UCSD-AML1 (cell line): ENCODE measurements at regions not wholly inside any gene's neighbourhood (a gene's known extent, or its start where the extent isn't known, plus 50 kb on each side); places are given as distances from the start of the nearest gene placed in this dataset.

ENCODE experiments used
- DNase-seq: peaks from one replicate; lab custom pipeline; 2025; ENCODE audit not compliant: unreplicated experiment; lab: John Stamatoyannopoulos, UW

DNA sequence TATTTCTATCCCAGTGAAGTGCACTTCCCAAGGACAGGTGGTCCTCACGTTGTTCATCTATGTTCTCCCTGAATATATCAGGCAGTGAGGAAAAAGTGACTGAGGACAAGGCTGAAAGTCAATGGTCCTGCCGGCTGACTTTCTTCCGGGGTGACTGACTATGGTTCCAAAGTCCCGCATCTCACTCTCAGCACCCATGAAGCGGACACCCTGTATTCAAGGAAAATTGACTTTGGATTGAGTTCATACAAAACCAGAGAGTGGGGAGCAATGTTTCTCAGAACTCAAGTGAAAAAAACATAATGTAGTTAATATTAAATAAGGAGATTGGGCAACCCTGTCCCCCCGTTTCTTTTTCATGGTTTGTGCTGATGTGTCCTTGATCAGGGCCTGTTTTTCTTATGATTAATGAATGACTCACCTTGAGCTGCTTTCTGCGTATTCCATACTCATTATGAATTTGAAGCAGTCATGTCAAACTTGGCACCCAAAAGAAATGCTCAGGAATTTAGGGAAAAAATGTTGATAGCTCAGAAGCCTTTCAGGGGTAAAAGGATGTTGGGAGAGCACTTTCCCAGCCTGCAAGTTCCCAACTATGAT, 184.0 kb downstream of the CYLD start:
- DNase-seq = no peak

DNA sequence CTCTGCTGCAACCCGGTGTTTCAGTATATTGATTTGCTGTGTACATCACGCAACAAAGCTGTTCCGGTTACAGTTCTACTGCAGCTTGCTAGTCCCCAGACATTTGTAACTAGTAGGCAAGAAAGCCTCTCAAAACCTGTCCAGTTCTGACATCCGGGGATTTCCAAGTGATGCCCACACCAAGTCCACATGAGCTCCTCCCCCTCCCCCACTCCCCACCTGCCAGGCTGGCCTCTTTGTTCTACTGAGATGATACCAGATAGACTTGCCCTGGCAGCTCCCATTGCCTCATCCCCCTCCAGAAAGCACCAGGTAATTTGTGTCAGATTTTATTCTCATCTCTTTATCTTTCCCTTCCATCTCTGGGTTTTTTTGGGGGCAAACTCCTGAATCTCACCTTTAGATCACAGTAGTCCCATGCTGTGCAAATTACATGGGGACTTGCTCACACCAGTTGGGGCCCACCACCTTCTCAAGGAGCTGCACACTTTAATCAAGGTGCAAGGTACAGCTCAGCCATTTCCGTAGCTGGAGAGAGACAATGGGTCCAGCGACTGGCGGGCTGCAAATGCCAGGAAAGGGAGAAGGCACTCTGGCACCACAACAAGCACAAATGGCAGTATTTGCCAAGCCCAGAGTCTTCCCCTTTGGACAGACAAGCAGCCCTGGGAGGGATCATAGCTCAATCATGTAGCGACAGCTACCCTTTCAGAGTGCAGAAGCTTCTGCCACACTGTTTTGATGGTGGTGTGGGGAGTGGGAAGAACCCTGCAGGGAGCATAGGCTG, 183.1 kb downstream of the CYLD start:
- DNase-seq = no peak

DNA sequence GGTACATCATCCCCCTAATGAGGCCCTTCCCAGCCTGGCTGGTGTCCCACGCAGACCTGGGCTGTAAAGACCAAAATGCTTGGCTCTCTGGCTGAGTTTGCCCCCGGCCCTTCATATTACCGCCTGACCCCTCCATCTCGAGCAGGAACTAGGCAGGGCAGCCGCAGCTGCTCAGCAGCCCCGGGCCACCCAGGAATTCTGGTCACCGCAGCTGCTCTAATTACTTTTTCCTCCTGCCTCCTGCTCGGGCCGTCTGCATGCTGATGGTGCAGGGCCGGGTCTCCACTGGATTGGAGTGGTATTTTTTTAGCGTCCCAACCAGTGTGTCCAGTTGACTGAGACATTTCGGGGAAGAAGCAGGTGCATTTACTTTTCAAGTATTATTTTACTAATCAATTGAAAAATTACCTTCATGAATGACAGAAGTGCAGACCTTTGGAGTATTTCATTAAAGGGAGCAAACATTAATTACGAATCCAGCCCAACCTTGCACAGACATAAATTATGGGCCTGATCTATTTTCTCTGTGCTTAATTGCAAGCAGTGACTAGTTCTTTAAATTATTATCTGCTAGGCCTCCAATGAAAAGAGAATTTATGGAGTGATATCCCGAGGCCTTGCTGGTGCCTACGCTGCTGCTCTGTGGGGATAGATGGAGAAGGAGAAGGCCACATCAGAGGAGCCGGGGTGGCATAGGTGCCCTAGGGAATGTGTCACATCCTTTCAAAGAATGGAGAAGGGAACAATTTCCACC, 176.2 kb downstream of the CYLD start:
- no peak for DNase-seq

DNA sequence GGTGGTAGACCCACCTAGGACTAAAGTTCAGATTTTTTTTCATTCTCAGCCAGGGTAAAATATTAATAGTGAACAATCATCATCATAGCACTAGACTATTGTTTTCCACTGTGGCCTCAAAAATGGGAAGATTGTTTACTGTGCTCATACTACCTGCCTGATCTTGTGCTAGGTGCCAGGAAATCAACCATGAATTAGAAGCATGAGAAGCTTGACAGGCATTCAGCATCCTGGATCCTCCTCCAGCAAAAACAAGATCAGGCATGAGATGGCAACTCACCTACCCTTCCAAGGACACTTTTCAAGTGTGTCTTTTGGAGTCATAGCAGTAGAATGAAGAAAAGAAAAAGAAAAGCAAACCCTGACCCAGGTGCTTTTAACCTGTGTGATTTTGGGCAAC, 174.2 kb downstream of the CYLD start:
- no peak for DNase-seq

DNA sequence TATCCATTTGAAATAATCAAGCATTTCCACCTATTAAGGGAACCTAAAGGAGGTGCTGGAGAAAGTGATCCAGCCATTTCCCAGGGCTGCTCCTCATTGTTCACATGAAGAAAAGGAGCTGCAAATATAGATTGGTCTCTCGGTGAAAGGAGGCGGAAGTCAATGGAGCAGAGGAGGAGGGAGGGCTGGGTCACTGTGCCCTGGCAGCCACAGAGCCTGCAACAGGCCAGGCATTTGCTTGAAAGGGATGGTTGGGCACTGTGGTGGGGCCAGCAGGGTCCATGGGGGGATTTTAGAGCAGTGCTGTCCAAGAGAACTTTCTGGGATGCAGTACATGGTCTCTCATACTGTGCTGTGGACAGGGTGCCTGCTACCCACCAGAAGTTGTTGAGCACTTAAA, 173.2 kb downstream of the CYLD start:
- DNase-seq = no peak

DNA sequence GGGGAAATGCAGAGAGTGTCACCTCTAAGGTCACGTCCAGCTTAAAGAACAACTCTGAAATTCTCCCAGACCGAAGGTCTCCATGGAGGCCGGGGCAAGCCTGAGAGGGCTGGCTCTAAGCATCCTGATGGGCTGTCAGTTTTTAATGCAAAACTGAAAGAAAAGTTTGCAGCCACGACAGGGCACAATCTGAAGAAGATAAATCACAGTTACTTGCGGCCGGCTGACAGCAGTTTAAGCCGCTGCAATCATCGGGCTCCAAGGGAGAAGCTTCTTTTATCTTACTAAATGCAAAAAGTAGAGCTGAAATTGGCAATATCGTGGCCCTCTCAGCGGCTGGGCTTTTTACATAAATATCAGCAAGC, 168.8 kb downstream of the CYLD start:
- no peak for DNase-seq

DNA sequence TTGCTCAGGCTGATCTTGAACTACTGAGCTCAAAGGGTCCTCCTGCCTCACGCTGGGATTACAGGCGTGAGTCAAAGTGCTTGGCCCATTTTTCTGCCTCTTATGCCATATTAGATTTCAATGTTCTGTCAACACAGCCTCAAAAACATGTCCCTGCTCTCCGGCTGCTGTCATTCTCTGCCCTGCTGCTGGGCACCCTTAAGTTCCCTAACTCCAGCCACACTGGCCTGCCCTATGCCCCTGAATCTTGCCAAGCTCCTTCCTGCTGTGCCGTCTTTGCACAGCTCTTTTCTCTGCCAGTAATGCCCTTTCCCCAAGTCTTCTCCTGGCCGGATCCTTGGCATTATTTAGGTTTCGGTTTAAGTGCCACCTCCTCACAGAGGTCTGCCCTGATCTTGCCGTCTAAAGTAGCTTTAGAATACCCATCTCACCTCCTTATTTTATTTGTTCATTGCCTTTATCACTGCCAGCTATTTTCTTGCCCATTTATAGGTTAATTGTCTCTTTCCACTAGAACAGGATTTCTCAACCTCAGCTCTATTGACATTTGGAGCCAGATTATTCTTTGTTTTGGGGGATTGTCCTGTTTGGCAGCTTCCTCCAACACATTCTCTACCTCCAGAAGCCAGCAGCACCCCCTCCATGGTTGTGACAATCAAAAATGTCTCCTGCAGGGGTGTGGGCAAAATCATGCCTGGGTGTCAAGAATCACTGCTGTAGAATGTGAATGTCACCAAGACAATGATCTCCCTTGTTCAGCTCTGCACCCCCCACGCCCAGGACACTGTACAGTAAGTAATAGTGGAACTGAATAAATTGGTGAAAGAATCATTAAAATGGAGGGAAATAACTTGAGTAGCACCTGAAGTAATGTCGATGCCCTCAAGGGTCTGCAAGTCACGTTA, 168.2 kb downstream of the CYLD start:
- DNase-seq = no peak

DNA sequence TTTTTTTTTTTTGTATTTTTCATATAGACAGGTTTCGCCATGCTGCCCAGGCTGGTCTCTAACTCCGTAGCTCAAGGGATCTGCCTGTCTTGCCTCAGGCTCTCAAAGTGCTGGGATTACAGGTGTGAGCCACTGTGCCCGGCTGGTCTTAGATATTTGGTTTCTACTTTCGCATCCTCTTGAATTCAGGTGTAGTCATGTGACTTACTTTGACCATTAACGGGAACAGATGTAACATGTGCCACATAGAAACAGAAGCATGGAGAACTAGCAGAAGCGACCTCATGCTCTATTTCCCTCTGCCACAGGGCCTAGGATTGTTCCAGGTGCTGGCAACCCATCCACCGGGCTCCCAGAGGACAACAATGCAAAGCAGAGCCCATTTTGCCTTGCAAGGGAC, 166.6 kb downstream of the CYLD start:
- no peak for DNase-seq

DNA sequence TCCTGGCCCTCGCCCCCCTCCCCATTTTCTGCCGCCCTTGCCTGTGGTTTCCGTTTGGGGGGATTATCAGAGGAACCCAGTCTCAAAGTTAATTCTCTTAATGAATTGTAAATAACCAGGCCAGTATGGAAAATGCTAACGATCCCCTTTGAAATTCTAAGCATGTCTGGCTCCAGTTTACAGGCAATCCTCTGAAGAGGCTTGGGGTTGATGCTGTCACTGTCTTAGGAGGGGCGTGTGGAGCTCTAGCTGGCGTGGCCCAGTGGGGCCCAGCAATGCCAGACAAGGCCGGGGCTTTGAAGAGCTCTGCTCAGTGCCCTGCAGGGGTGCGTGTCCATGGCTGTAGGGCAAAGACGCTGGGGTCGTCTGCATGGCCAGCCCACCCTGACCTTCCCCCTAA, 164.6 kb downstream of the CYLD start:
- no peak for DNase-seq

DNA sequence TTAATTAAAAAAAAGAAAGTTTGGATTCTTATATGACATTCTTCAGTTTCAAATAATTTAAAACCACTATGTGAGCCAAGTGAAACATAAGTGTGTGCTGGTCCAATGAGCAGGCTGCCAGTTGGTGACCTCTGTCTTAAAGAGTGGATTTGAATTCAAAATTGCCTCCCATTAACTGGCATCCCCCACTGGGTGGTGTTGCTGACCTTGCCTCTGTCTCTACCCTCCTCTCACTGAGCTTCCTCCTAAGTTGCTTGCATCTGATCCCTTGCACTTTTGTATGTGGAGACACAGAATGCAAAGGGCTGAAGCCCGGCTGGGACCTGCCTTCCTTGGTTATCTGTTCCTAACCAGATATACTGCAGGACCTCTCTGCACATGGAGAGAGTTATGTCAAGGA, 160.6 kb downstream of the CYLD start:
- DNase-seq = no peak

DNA sequence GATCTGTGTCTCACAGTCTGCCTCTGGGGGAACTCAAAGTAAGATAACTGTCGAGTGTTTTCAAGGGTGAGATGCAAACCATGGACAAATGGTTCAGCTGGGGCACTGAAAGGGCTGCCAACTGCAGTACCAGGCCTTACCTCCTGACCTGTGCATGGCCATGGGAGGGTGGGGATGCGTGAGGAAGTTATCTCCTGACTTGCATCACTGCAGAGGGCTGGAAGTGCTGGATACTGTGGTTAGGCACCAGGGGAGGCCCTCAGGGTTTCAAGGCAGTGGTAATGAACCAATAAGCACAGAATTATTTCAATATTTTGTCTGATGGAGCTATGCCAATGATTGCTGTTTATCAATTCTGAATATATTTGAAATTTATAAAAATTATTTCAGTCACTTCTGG, 159.2 kb downstream of the CYLD start:
- DNase-seq = peak; percentile 41

DNA sequence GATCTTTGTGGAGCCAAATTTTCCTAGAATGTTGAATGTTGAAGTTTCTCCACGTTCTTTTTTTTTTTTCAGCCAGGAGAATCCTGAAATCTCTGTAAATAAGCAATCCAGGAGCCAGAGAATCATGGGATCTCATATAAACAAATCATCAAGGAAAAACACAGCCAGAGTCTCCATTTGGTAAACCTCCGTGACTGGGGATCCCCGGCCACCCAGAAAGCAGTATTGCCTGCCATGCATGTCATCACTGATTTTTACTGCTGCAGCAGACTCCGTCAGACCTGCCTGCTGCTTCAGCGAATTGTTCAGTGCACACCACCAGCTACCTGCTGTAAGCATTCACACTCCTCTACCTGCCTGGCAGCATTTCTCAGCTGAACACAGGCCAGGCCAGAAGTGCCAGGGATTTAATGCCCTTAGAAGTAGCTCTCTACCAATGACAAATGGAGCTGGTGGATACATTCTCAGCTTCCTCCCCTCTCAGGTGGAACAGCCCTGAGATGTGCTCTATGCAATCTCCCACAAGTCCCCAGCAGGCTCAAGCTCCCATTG, 158.6 kb downstream of the CYLD start:
- no peak for DNase-seq

DNA sequence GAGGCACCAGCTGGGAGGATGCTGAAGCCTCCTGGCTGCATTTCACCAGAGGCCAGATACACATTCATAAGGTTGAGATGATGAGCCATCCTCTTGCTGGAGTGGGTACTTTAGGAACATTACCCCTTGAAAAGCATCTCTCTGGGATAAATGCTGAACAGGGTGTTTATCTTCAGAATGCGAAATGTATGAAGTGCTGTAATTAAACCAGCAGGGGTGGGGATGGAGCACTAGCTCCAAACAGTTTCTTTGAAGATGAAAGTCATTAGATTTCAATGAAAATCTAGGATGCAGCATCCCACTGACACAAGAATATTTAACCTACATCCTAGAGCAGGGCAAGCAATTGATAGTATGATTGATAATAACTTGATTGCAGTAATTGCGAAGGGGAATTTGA, 158.1 kb downstream of the CYLD start:
- DNase-seq = no peak

DNA sequence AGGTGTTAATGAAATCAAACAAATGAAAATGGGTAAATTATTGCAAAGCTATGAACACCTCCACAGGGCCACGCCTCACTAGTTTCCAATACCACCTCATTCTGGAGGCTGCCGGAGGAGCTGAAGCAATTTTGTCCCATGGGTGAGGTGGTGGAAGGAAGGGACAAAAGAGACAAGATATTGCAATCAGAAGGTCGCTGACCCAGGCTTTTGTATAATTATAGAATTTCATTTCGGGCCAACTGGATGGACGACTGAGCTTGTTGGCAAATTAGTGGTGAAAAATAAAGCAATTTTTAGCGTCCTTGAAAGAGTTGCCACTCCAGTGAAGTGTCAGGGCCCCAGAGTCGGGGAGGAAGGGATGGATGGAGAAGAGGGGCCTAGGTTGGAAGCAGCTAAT, 147.9 kb downstream of the CYLD start:
- no peak for DNase-seq

DNA sequence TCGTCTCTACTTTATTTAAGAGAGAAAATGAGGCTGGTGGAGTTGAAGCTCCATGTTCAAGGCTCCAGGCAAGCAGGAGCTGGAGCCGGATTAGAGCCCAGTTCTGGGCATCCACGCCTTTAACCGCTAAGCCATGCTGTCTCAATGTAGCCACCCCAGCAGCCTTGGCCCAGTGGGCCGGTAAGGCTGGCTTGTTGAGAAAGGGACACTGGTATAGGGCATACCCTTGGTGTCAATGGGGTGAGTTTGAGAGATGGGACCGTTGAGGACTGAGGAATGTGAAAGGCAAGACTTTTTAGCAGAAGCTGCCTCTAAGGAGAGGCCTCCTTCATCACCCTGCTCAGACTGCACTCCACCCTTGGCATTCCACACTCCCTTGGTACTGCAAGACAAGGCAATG, 147.4 kb downstream of the CYLD start:
- no peak for DNase-seq

DNA sequence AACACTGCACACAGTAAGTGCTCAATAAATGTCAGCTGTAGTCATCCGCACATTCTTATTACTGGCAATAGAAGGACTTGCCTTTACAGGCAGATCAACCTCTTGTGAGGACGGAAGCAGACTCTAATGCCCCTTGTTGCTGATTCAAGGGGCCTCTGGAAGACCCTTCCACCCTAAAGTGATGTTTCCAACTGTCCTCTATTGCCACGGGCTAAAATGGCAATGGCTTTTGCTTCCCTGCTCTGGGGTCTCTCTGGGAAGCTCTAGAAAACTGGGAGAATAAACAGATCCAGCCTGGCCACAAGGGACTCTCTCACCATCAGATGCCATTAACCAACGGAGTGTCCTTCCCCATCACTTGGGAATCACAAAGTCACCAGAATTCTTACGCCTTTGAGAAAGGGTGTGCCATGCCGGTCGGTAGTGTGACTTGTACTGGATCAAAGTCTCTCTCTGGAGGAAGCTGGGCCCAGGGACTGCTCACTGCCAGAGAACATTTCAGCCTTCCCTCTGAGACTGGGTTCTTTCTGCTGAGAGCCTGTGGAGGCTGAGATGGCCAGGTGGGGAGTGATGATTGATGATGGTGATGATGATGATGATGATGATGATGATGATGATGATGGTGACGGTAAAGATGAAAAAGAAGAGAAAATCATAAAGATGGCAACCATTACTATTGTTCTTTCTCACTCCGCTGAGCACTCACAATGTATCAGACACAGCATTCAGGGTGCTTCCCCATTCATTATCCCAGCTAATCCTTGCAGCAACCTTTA, 146.8 kb downstream of the CYLD start:
- DNase-seq = no peak

DNA sequence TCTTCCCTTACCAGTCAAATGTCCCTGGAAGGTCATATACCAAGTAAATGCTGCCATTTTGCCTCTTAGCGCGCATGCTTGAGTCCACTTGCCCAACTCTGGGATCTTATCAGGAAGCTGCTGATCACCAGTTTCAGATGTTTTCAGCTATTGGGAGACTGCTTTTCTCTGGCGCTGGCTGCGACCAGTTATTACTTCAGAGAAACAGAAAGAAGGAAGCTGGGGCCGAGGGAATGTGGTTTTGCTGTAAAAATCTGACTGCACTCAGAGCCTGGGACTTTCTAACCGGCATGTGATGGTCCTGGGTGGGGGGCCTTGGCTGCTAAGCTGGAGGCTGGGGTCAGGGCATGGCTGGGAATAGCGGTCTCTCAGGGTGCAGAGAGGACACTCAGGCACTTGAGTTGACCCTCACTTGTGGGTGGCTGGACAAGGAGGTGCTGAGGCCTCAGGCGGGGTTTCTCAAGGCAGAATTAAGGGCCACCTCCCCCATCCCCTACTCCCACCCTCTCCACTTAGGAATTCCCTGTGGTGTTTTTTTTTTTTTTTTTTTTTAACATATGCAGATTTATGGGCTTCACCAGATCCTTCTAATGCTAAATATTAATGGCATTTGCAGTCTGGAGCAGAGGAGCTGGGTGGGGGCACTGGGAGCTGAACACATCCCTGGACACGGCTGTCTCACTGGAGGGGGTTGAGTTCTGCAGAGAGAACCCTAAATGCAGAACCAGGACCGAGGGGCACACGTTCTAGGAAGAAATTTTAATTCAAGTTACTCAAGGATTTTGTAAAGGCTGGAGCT, 145.8 kb downstream of the CYLD start:
- peak; percentile 30 for DNase-seq

DNA sequence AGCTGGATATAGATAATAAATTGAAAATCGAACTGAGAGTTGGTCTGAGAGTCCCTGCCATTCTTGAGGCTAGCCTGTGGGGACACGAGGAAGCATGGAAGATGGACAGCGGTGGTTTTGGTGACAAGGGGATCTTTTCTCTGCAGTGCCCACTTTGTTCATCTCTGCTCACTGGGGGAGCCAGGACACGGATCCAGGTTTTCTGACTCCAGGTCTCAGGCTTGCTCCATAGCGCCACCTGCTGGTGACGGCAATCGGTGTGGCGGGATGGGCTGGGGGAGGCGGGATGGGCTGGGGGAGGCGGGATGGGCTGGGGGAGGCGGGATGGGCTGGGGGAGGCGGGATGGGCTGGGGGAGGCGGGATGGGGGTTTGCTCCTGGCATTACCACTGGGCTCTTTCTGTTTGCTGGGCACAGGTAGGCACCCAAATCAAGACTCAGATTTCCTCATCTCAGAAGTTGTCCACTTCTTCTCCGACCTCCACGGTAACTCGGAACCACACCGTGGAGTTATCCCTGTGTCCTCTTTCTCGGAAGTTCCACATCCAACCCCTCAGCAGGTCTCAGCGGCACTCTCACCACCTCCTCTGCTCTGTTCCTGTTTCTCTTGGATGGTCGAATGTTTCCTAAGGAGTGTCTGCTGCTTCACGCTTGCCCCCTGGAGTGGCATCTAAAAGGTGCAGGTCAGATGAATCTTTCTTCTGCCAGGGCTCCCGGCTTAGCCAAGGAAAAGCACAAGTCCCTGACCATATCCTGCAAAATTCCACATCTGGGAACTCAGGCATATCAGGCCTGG, 142.4 kb downstream of the CYLD start:
- no peak for DNase-seq

DNA sequence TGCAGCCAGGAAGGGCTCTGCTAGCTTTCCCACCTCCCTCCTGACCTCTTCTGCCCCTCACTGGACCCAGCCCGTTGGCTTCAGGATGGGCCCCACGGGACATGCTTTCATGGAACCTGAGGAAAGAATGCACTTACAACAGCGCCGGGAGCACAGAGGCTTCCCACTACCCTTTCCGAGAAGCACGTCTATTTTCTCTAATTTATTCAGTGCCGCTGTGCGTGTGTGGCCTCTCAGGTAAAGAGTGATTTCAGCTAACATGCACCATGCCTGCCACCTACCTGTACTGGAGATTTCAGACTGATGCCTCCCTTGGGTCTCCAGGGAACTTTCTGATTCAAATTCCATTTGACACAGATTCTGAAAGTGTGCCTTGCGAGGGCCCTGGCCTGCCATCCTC, 140.1 kb downstream of the CYLD start:
- DNase-seq = no peak
